Sigmoid colon (tissue), 3 donors: ENCODE measurements at regions not wholly inside any gene's neighbourhood (a gene's known extent, or its start where the extent isn't known, plus 50 kb on each side); places are given as distances from the start of the nearest gene placed in this dataset.

Experiments
- POLR2A ChIP-seq, 2 donors: fragments of 450-650 bp; IDR thresholded peaks; one replicate each; pipeline ENCODE4 v1.6.1; 2016; ENCODE audit warnings: antibody characterized with exemption in 2 of 2, mild to moderate bottlenecking in 2 of 2, moderate library complexity in 2 of 2
- TF ChIP-seq, protein P1 (sequence below), 4 experiments: fragments of 450-650 bp in 3 of 4; fragments of 200-600 bp in 1 of 4; IDR thresholded peaks; one replicate each; pipeline ENCODE4 v1.5.1; 2016 to 2019; ENCODE audit warnings: antibody characterized with exemption in 4 of 4, mild to moderate bottlenecking in 3 of 4, moderate library complexity in 2 of 4

DNA sequence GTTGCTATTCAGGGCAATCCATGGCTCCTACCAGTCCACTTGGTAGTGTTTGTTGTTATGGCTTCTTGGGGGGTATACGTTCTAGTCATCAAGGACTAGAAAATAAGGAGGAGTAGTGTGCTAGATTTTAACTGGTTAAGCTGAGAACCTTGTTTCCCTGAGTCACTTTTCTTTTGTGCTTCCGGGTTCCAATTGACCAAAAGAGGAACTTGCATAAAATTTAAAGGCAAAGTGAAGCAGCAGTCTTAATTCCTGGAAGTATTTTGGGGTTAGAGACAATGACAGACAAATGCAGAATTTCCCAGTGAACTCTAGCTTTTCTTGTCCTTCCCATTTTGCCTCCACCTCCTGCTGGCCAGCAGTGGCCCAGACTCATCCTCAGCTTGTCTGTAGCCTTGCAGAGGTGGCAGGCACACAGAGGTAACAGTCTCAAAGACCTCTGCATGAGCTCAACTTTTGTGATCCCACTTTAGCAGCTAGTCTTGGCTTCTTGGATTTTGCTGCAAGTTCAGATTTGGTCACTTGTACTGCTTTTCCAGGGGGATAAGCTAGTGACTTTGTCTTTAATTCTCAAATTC, 1105.8 kb upstream of the NXPH2 start:
- TF ChIP-seq, protein P1, sequence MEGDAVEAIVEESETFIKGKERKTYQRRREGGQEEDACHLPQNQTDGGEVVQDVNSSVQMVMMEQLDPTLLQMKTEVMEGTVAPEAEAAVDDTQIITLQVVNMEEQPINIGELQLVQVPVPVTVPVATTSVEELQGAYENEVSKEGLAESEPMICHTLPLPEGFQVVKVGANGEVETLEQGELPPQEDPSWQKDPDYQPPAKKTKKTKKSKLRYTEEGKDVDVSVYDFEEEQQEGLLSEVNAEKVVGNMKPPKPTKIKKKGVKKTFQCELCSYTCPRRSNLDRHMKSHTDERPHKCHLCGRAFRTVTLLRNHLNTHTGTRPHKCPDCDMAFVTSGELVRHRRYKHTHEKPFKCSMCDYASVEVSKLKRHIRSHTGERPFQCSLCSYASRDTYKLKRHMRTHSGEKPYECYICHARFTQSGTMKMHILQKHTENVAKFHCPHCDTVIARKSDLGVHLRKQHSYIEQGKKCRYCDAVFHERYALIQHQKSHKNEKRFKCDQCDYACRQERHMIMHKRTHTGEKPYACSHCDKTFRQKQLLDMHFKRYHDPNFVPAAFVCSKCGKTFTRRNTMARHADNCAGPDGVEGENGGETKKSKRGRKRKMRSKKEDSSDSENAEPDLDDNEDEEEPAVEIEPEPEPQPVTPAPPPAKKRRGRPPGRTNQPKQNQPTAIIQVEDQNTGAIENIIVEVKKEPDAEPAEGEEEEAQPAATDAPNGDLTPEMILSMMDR (IDR thresholded peaks at IDR 0.05), result no peak
- TF ChIP-seq POLR2A (IDR thresholded peaks at IDR 0.05), result no peak
